ENCODE measurements at regions not wholly inside any gene's neighbourhood (a gene's known extent, or its start where the extent isn't known, plus 50 kb on each side); places are given as distances from the start of the nearest gene placed in this dataset.
"Not testable (repeated sequence)": the region's sequence is repeated elsewhere in the genome, so short reads cannot be mapped to it uniquely, and the experiment has no call there.

- DNase-seq (ENCODE audit: low spot score); intact Hi-C loops (cut with DNase I): not testable (repeated sequence)
These were observed 427.8 kb upstream of the CDH11 start for GRCh38 chr16:65549689-65550088.

GRCh38 chr16:65548470-65548869, 426.6 kb upstream of the CDH11 start:
- intact Hi-C loops (cut with DNase I) = no loop called here
- DNase-seq (ENCODE audit: low spot score) = no peak

- intact Hi-C loops (cut with DNase I) = no loop called here
- DNase-seq (ENCODE audit: low spot score) = no peak
These were observed 426.0 kb upstream of the CDH11 start for GRCh38 chr16:65547772-65548446.

- DNase-seq (ENCODE audit: low spot score) = no peak
- intact Hi-C loops (cut with DNase I) = no loop called here
These were observed 424.5 kb upstream of the CDH11 start for GRCh38 chr16:65546353-65546791.

- intact Hi-C loops (cut with DNase I) = no loop called here
- no peak for DNase-seq (ENCODE audit: low spot score)
These were observed 423.6 kb upstream of the CDH11 start for GRCh38 chr16:65545413-65545956.

- intact Hi-C loops (cut with DNase I) = no loop called here
- DNase-seq (ENCODE audit: low spot score) = no peak
These were observed 422.2 kb upstream of the CDH11 start for GRCh38 chr16:65543781-65544740.

- no peak for DNase-seq (ENCODE audit: low spot score)
These were observed 419.8 kb upstream of the CDH11 start for GRCh38 chr16:65541646-65542045.

GRCh38 chr16:65540901-65541300, 419.0 kb upstream of the CDH11 start:
- intact Hi-C loops (cut with DNase I) = no loop called here
- no peak for DNase-seq (ENCODE audit: low spot score)

More at GRCh38 chr16:65541646-65542045, 419.8 kb upstream of the CDH11 start:
- intact Hi-C loops (cut with DNase I) = no loop called here

GRCh38 chr16:65538976-65539375, 417.1 kb upstream of the CDH11 start:
- intact Hi-C loops (cut with DNase I) = no loop called here
- DNase-seq (ENCODE audit: low spot score) = no peak

GRCh38 chr16:65537336-65537735, 415.5 kb upstream of the CDH11 start:
- intact Hi-C loops (cut with DNase I) = no loop called here
- DNase-seq (ENCODE audit: low spot score) = no peak

GRCh38 chr16:65534121-65534528, 412.3 kb upstream of the CDH11 start:
- intact Hi-C loops (cut with DNase I) = no loop called here
- DNase-seq (ENCODE audit: low spot score) = no peak

- intact Hi-C loops (cut with DNase I) = no loop called here
- no peak for DNase-seq (ENCODE audit: low spot score)
These were observed 411.0 kb upstream of the CDH11 start for GRCh38 chr16:65532846-65533245.

GRCh38 chr16:65532258-65532657, 410.4 kb upstream of the CDH11 start:
- no peak for DNase-seq (ENCODE audit: low spot score)
- intact Hi-C loops (cut with DNase I) = no loop called here

- DNase-seq (ENCODE audit: low spot score) = no peak
- intact Hi-C loops (cut with DNase I) = no loop called here
These were observed 409.6 kb upstream of the CDH11 start for GRCh38 chr16:65531475-65531874.

GRCh38 chr16:65525707-65526106, 403.8 kb upstream of the CDH11 start:
- intact Hi-C loops (cut with DNase I) = no loop called here
- DNase-seq (ENCODE audit: low spot score) = no peak

- DNase-seq (ENCODE audit: low spot score) = no peak
- intact Hi-C loops (cut with DNase I) = no loop called here
These were observed 403.1 kb upstream of the CDH11 start for GRCh38 chr16:65524997-65525396.

- intact Hi-C loops (cut with DNase I) = no loop called here
- DNase-seq (ENCODE audit: low spot score) = no peak
These were observed 402.4 kb upstream of the CDH11 start for GRCh38 chr16:65524231-65524630.

GRCh38 chr16:65523283-65523944, 401.6 kb upstream of the CDH11 start:
- intact Hi-C loops (cut with DNase I) = no loop called here
- no peak for DNase-seq (ENCODE audit: low spot score)

- intact Hi-C loops (cut with DNase I) = no loop called here
- no peak for DNase-seq (ENCODE audit: low spot score)
These were observed 400.5 kb upstream of the CDH11 start for GRCh38 chr16:65522412-65522811.
